Ishikawa (cell line): ENCODE measurements at regions not wholly inside any gene's neighbourhood (a gene's known extent, or its start where the extent isn't known, plus 50 kb on each side); places are given as distances from the start of the nearest gene placed in this dataset.

Source experiments
- CEBPB ChIP-seq: IDR thresholded peaks from 2 replicates; pipeline ENCODE4 v1.6.1; 2012
- CREB1 ChIP-seq: IDR thresholded peaks from 2 replicates; pipeline ENCODE4 v1.6.1; 2012; ENCODE audit warnings: low read depth
- EGR1 ChIP-seq: IDR thresholded peaks from 2 replicates; pipeline ENCODE4 v1.6.1; 2012
- EP300 ChIP-seq: IDR thresholded peaks from 2 replicates; pipeline ENCODE4 v1.6.1; 2012; ENCODE audit warnings: borderline replicate concordance
- FOXM1 ChIP-seq: IDR thresholded peaks from 2 replicates; pipeline ENCODE4 v1.6.1; 2012; ENCODE audit warnings: low read depth, borderline replicate concordance
- MAX ChIP-seq: IDR thresholded peaks from 2 replicates; pipeline ENCODE4 v1.6.1; 2012
- NFIC ChIP-seq: IDR thresholded peaks from 2 replicates; pipeline ENCODE4 v1.6.1; 2012
- RAD21 ChIP-seq: IDR thresholded peaks from 2 replicates; pipeline ENCODE4 v1.6.1; 2012; ENCODE audit warnings: low read depth
- REST ChIP-seq: IDR thresholded peaks from 2 replicates; pipeline ENCODE4 v1.6.1; 2012; ENCODE audit warnings: low read depth, mild to moderate bottlenecking
- TAF1 ChIP-seq: IDR thresholded peaks from 2 replicates; pipeline ENCODE4 v1.6.1; 2012; ENCODE audit warnings: low read depth, mild to moderate bottlenecking
- TCF12 ChIP-seq: IDR thresholded peaks from 2 replicates; pipeline ENCODE4 v1.6.1; 2012; ENCODE audit warnings: low read depth
- TEAD4 ChIP-seq: IDR thresholded peaks from 2 replicates; pipeline ENCODE4 v1.6.1; 2012
- USF1 ChIP-seq: IDR thresholded peaks from 2 replicates; pipeline ENCODE4 v1.6.1; 2012
- YY1 ChIP-seq: IDR thresholded peaks from 2 replicates; pipeline ENCODE4 v1.6.1; 2012; ENCODE audit warnings: low read depth
- ZBTB7A ChIP-seq: IDR thresholded peaks from 2 replicates; pipeline ENCODE4 v1.6.1; 2012; ENCODE audit warnings: low read depth

DNA sequence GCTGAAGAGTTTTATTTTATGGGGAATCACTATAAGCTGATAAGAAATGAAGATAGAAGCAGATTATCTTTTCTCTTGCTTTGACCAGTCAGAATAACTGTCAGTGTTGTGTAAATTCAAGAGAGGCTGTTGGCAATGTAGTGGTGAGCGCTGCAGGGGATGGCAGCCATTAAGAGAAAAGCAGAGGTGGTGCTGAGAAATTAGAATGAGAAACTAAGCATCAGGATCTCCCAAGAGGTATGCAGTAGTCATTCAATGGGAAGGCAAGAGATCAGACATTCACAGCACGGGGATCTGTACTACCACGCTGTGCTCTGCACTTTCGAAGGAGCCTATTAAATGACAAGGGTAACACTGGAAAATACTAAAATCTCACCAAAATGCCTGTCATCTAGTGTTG is 768.5 kb upstream of the ACO1 start:
- TF ChIP-seq EP300 (no peak), USF1 (no peak), RAD21 (no peak), NFIC (no peak), YY1 (no peak), CEBPB (no peak), EGR1 (no peak), TCF12 (no peak), MAX (no peak), TAF1 (no peak), ZBTB7A (no peak), FOXM1 (no peak), CREB1 (no peak), TEAD4 (no peak), REST (no peak)

DNA sequence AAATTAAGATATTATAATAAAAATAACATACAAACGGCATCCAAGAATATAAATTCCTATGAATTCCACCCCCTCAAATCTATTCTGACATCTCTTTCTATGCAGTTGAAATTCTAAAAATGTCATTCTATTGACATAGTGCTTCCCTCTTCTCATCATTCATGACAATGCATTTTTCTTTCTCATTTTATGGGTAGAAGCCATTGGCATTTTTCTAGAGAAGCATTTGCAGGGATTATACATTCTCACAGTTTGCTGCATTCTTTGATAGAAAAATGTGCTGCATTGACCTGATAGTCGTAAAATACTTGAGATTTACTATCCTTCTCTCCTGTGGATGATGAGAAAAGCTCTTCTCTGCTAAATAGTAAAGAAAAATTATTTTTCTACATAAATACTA is 760.9 kb upstream of the ACO1 start:
- TF ChIP-seq TAF1, result no peak
- TF ChIP-seq TCF12, result no peak
- no peak for TF ChIP-seq TEAD4
- TF ChIP-seq ZBTB7A, result no peak
- no peak for TF ChIP-seq CREB1
- no peak for TF ChIP-seq USF1
- no peak for TF ChIP-seq CEBPB
- no peak for TF ChIP-seq REST

DNA sequence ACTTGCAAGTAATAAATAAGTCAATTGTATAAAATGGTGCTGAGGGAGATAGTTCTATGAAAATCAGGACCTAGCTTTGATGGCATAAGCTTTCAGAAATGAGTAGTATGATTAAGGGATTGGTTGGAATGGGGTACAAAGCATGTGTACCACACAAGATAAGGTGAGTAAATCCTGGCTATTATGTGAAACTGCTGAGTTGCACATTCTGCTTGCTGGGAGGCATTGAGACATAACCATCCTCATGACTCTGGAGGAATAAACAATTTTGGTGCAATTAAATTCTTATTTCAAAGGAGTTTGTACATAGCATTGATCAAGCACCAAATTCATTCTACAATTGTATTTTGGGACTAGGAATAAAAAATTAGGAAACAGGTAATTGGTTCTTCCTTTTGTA is 755.2 kb upstream of the ACO1 start:
- TF ChIP-seq REST (no peak), TAF1 (no peak), ZBTB7A (no peak), TCF12 (no peak), YY1 (no peak), RAD21 (no peak), EGR1 (no peak), TEAD4 (no peak), FOXM1 (no peak), MAX (no peak), USF1 (no peak), NFIC (no peak), CREB1 (no peak), CEBPB (no peak), EP300 (no peak)

DNA sequence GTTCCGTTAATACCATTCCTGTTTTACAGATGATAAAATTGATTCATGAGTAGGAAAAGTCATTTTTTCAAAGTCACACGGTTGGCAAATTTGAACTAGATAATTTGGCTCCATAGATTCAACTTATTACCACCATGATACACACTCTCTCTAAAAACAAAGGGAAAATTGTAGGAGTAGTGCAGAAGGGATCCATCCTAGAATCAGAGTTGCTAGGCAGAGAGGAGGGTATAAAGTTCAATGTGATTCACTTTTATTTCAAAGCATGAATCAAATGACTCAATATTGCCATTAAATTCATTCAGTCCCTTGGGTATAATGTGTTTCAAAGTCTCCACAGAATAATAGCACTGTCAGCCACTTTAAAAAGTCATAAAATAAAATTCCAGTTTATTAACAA is 747.2 kb upstream of the ACO1 start:
- TF ChIP-seq TAF1, result no peak
- no peak for TF ChIP-seq ZBTB7A
- no peak for TF ChIP-seq CREB1
- no peak for TF ChIP-seq FOXM1
- TF ChIP-seq NFIC, result no peak
- TF ChIP-seq EP300, result no peak
- TF ChIP-seq TCF12, result no peak
- no peak for TF ChIP-seq MAX
- TF ChIP-seq TEAD4, result no peak
- TF ChIP-seq YY1, result no peak
- TF ChIP-seq CEBPB, result no peak
- no peak for TF ChIP-seq USF1
- no peak for TF ChIP-seq EGR1
- no peak for TF ChIP-seq RAD21
- no peak for TF ChIP-seq REST
